HepG2 (cell line): ENCODE measurements at regions not wholly inside any gene's neighbourhood (a gene's known extent, or its start where the extent isn't known, plus 50 kb on each side); places are given as distances from the start of the nearest gene placed in this dataset.

ENCODE experiments used
- ATAC-seq: fragments of 200-7000 bp; cut with Tn5 transposase; 3 replicates; pipeline ENCODE4 v1.9.1; 2020; ENCODE audit warnings: mild to moderate bottlenecking, moderate library complexity
- BruUV-seq: library from RNA; stranded (reverse); fragments of 400-500 nt; replicated peaks from 2 replicates; lab custom pipeline; 2021; lab: Mats Ljungman, UMichigan
- CTCF ChIA-PET: fragments of 300-600 bp; formaldehyde crosslinking; extraction: SDS; loops from one replicate; lab custom pipeline; 2021; ENCODE audit warnings: low total read pairs, inconsistent platforms, low intra/inter-chr PET ratio; lab: Yijun Ruan, JAX
- POLR2A ChIA-PET: fragments of 350-600 bp; sonication (Branson Sonifier 250); formaldehyde crosslinking; loops from one replicate; lab custom pipeline; 2020; ENCODE audit warnings: antibody characterized with exemption, inconsistent platforms; lab: Yijun Ruan, JAX
- DNase-seq: peaks from one replicate; pipeline ENCODE4 v3.0.0-alpha.2; 2015; ENCODE audit warnings: low spot score
- FAIRE-seq: peaks from 3 replicates; lab custom pipeline; 2011; peaks lifted over from hg19 to GRCh38; lab: Jason Lieb, UNC
- H2AFZ ChIP-seq: one replicate; pipeline ENCODE4 v1.6.1; 2011; ENCODE audit warnings: low read length, inconsistent platforms
- H3K27ac ChIP-seq: fragments of 300-600 bp; 3 replicates; pipeline ENCODE4 v1.8.0; 2011; ENCODE audit warnings: mixed run types, mild to moderate bottlenecking, mixed read lengths, low read length, inconsistent platforms; ENCODE audit not compliant: insufficient read depth; ENCODE audit errors: extremely low read length
- H3K27me3 ChIP-seq, 2 experiments: fragments of 200-600 bp in 1 of 2; 2 replicates in 1 of 2; 3 replicates in 1 of 2; pipeline versions ENCODE4 v1.6.0 to v1.8.0; 2011; ENCODE audit warnings: low read length in 2 of 2, mild to moderate bottlenecking in 2 of 2, moderate library complexity in 2 of 2, inconsistent platforms in 1 of 2; ENCODE audit not compliant: insufficient read depth in 2 of 2, control insufficient read depth in 1 of 2
- H3K36me3 ChIP-seq, 2 experiments: fragments of 200-600 bp in 1 of 2; replicated peaks in 1 of 2; 2 replicates in 1 of 2; 3 replicates in 1 of 2; pipeline versions ENCODE4 v1.5.1 to v1.8.0; 2011; ENCODE audit warnings: low read length in 2 of 2, inconsistent platforms in 1 of 2; ENCODE audit not compliant: insufficient read depth in 2 of 2, control insufficient read depth in 1 of 2
- H3K4me1 ChIP-seq: 2 replicates; pipeline ENCODE4 v1.5.1; 2012; ENCODE audit warnings: low read length, inconsistent platforms; ENCODE audit not compliant: insufficient read depth
- H3K4me2 ChIP-seq: 2 replicates; pipeline ENCODE4 v1.6.0; 2011; ENCODE audit warnings: low read depth, low read length, inconsistent platforms
- H3K4me3 ChIP-seq, 3 experiments: fragments of 200-600 bp in 1 of 3; sonication (generic), shearing (Covaris generic) in 1 of 3; replicated peaks in 1 of 3; 2 replicates each; pipeline ENCODE4 v1.5.1; 2011 to 2016; ENCODE audit warnings: low read length in 3 of 3, inconsistent platforms in 2 of 3, low read depth in 2 of 3, mild to moderate bottlenecking in 2 of 3, control low read depth in 1 of 3, mixed read lengths in 1 of 3; ENCODE audit not compliant: insufficient read depth in 1 of 3
- H3K79me2 ChIP-seq: one replicate; pipeline ENCODE4 v1.6.1; 2011; ENCODE audit warnings: low read length, inconsistent platforms; ENCODE audit not compliant: insufficient read depth
- H3K9ac ChIP-seq: 2 replicates; pipeline ENCODE4 v1.6.0; 2011; ENCODE audit warnings: mild to moderate bottlenecking, low read depth, low read length, inconsistent platforms; ENCODE audit not compliant: insufficient read depth
- H3K9me3 ChIP-seq: 2 replicates; pipeline ENCODE4 v1.5.1; 2012; ENCODE audit warnings: mild to moderate bottlenecking, low read length
- H4K20me1 ChIP-seq: 2 replicates; pipeline ENCODE4 v1.6.0; 2011; ENCODE audit warnings: inconsistent platforms, mild to moderate bottlenecking, low read length, moderate library complexity; ENCODE audit not compliant: insufficient read depth
- DPF2 ChIP-seq: sonication (generic); formaldehyde crosslinking; IDR thresholded peaks from 2 replicates; pipeline ENCODE4 v1.4.0; 2020; ENCODE audit warnings: mild to moderate bottlenecking, low read depth, missing genetic modification reagents, borderline replicate concordance
- E2F1 ChIP-seq: sonication (generic); formaldehyde crosslinking; IDR thresholded peaks from 2 replicates; pipeline ENCODE4 v1.5.0; 2020; ENCODE audit warnings: missing genetic modification reagents
- EEA1 ChIP-seq: sonication (generic); formaldehyde crosslinking; IDR thresholded peaks from 2 replicates; pipeline ENCODE4 v1.5.1; 2020; ENCODE audit warnings: mild to moderate bottlenecking, missing genetic modification reagents, borderline replicate concordance
- HNRNPH1 ChIP-seq: fragments of 200-400 bp; formaldehyde crosslinking; optimal IDR thresholded peaks from 2 replicates; pipeline ENCODE3; 2017; ENCODE audit warnings: mild to moderate bottlenecking, low read depth, low read length
- MIXL1 ChIP-seq: IDR thresholded peaks from 2 replicates; pipeline ENCODE4 v1.6.1; 2016
- MLXIP ChIP-seq: sonication (generic); formaldehyde crosslinking; IDR thresholded peaks from 2 replicates; pipeline ENCODE4 v1.9.0; 2021; ENCODE audit warnings: missing genetic modification reagents, borderline replicate concordance
- NFYC ChIP-seq: IDR thresholded peaks from 2 replicates; pipeline ENCODE4 v1.6.1; 2016; ENCODE audit warnings: missing genetic modification reagents, missing compliant biosample characterization
- NRL ChIP-seq: sonication (generic); formaldehyde crosslinking; IDR thresholded peaks from 2 replicates; pipeline ENCODE4 v1.5.0; 2020; ENCODE audit warnings: missing genetic modification reagents, mild to moderate bottlenecking, moderate library complexity, borderline replicate concordance
- PLRG1 ChIP-seq: fragments of 450-650 bp; conservative IDR thresholded peaks from 2 replicates; pipeline ENCODE4 v1.6.1; 2016
- POLR2G ChIP-seq: fragments of 200-400 bp; formaldehyde crosslinking; IDR thresholded peaks from 2 replicates; pipeline ENCODE4 v1.6.1; 2018; ENCODE audit warnings: mild to moderate bottlenecking, low read depth, low read length, moderate library complexity
- REL ChIP-seq: sonication (generic); formaldehyde crosslinking; conservative IDR thresholded peaks from 2 replicates; pipeline ENCODE4 v1.8.0; 2022; ENCODE audit warnings: mild to moderate bottlenecking, missing genetic modification reagents, moderate library complexity
- RERE ChIP-seq: IDR thresholded peaks from 2 replicates; pipeline ENCODE4 v1.6.1; 2016; ENCODE audit warnings: low read depth, missing genetic modification reagents, missing compliant biosample characterization
- SP5 ChIP-seq: IDR thresholded peaks from 2 replicates; pipeline ENCODE4 v1.6.1; 2016; ENCODE audit warnings: low read depth, borderline replicate concordance
- ZBTB42 ChIP-seq: sonication (generic); formaldehyde crosslinking; IDR thresholded peaks from 2 replicates; pipeline ENCODE4 v1.5.0; 2020; ENCODE audit warnings: mild to moderate bottlenecking, missing genetic modification reagents
- ZFP37 ChIP-seq: sonication (generic); formaldehyde crosslinking; IDR thresholded peaks from 2 replicates; pipeline ENCODE4 v1.4.0; 2020; ENCODE audit warnings: missing genetic modification reagents, borderline replicate concordance
- ZNF570 ChIP-seq: sonication (generic); formaldehyde crosslinking; IDR thresholded peaks from 2 replicates; pipeline ENCODE4 v1.4.0; 2020; ENCODE audit warnings: mild to moderate bottlenecking, missing genetic modification reagents, borderline replicate concordance
- WGBS: methylation state at CpG from one replicate; pipeline ENCODE4 v1.1.6; 2017; ENCODE audit warnings: low lambda C conversion rate; 5-methylcytosine and 5-hydroxymethylcytosine counted together
- in situ Hi-C: cut with HindIII; loops from 2 replicates; pipeline ENCODE4 v1.10.0; 2017; ENCODE audit warnings: low pct_unique_long_range_greater_than_20kb; ENCODE audit not compliant: extremely low pct_ligation_motif_present
- intact Hi-C: fragments of 100-400 bp; cut with micrococcal nuclease; formaldehyde crosslinking; loops from one replicate; pipeline ENCODE4 v1.10.0; 2022; ENCODE audit not compliant: unreplicated experiment

DNA sequence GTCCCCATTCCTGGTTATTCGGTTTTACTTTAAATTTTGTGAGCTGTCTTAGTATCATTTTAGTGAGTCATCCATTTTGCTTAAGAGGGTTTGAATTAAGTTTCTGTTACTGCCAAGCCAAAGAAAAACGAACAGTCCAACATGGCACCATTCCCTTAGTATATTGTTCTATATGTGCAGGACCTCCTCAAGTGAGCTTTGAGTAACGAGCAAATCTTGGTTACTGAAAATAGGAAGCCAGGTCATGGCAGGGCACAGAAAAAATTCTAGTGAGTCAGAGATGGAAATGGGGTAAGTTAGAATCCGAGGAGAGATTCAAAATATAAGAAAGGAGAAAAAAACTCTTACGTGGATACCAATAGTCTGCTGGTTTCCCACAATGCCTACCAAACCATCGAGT is 292.9 kb downstream of the BAMBI start (continued):
- TF ChIP-seq E2F1 (CRISPR knock-in tag) (no peak), ZBTB42 (no peak)
- TF ChIP-seq, all 625 proteins: peak for 0

DNA sequence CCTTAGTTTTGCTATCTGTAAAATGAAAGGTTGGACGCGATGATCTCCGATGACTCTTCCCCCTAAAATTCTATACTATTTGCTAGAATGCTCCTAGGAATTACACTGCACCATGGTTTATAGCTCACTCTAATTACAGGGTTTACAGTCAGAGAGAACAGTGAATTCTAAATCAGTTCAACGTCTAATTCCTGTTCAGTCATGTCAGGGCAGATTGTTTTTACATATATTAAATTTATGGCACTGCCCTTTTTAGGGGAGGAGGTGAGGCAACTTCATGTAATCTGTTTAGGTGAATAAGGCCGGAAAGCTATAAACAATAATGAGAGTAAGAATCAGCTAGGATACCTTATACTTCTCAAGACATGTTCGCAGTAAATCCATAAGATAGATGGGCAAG is 293.9 kb downstream of the BAMBI start:
- no peaks in the 10 kb centered on the region for H4K20me1 ChIP-seq
- FAIRE-seq (no peak), ATAC-seq (no peak), DNase-seq (no peak)
- no peak overlapping the region for H3K27ac ChIP-seq
- in situ Hi-C loops (no loop called here), intact Hi-C loops (no loop called here)
- H3K9me3 ChIP-seq = no peaks in the 10 kb centered on the region
- no peak overlapping the region for H3K4me3 ChIP-seq
- CTCF ChIA-PET = no interaction called here
- H3K79me2 ChIP-seq = no peaks in the 10 kb centered on the region
- H3K36me3 ChIP-seq = no peaks in the 10 kb centered on the region
- H3K4me1 ChIP-seq = peaks cover 11% of the 10 kb centered on the region
- H3K9ac ChIP-seq = no peak overlapping the region
- WGBS = 84% methylated on average over 6 of the region's 6 CpGs
- H3K27me3 ChIP-seq = no peaks in the 10 kb centered on the region
- POLR2A ChIA-PET = no interaction called here
- H3K4me2 ChIP-seq = no peak overlapping the region
- BruUV-seq = no TSS peak
- no peak overlapping the region for H2AFZ ChIP-seq
- TF ChIP-seq REL (CRISPR knock-in tag) (no peak), DPF2 (no peak), ZFP37 (CRISPR knock-in tag) (no peak), NFYC (no peak), ZNF570 (CRISPR knock-in tag) (no peak), POLR2G (no peak), MIXL1 (CRISPR knock-in tag) (no peak), PLRG1 (no peak), NRL (CRISPR knock-in tag) (no peak), RERE (no peak), MLXIP (CRISPR knock-in tag) (no peak), SP5 (CRISPR knock-in tag) (no peak), HNRNPH1 (no peak), EEA1 (CRISPR knock-in tag) (no peak)
